ENCODE measurements at regions not wholly inside any gene's neighbourhood (a gene's known extent, or its start where the extent isn't known, plus 50 kb on each side); places are given as distances from the start of the nearest gene placed in this dataset.

- DNase-seq: no peak
These were observed 246.4 kb downstream of the MATN1 start for GRCh38 chr1:30476911-30477459.

GRCh38 chr1:30476476-30476875 lies 246.9 kb downstream of the MATN1 start:
- no peak for DNase-seq

GRCh38 chr1:30475966-30476365 lies 247.4 kb downstream of the MATN1 start:
- DNase-seq: no peak

- DNase-seq: peak in 1 of 2 donors; percentile 6
These were observed 248.2 kb downstream of the MATN1 start for GRCh38 chr1:30475201-30475600.

- peak in 1 of 2 donors; percentile 6 for DNase-seq
These were observed 248.6 kb downstream of the MATN1 start for GRCh38 chr1:30474818-30475200.

- peak in 1 of 2 donors; percentile 8 for DNase-seq
These were observed 249.2 kb downstream of the MATN1 start for GRCh38 chr1:30473922-30474817.

GRCh38 chr1:30472526-30472925 lies 250.9 kb downstream of the MATN1 start:
- no peak for DNase-seq

GRCh38 chr1:30472009-30472408 lies 251.4 kb downstream of the MATN1 start:
- DNase-seq: no peak

GRCh38 chr1:30471307-30471706 lies 252.1 kb downstream of the MATN1 start:
- no peak for DNase-seq

GRCh38 chr1:30469426-30469825 lies 254.0 kb downstream of the MATN1 start:
- DNase-seq: no peak

- DNase-seq: no peak
These were observed 256.3 kb downstream of the MATN1 start for GRCh38 chr1:30467101-30467500.

- DNase-seq: no peak
These were observed 256.8 kb downstream of the MATN1 start for GRCh38 chr1:30466610-30467009.

- no peak for DNase-seq
These were observed 257.4 kb downstream of the MATN1 start for GRCh38 chr1:30466026-30466425.

- DNase-seq: no peak
These were observed 258.3 kb downstream of the MATN1 start for GRCh38 chr1:30465096-30465495.

GRCh38 chr1:30464187-30464617 lies 259.2 kb downstream of the MATN1 start:
- no peak for DNase-seq

- no peak for DNase-seq
These were observed 260.5 kb downstream of the MATN1 start for GRCh38 chr1:30462826-30463425.

- no peak for DNase-seq
These were observed 261.2 kb downstream of the MATN1 start for GRCh38 chr1:30462166-30462565.

- no peak for DNase-seq
These were observed 261.7 kb downstream of the MATN1 start for GRCh38 chr1:30461640-30462039.

GRCh38 chr1:30460661-30461060 lies 262.7 kb downstream of the MATN1 start:
- no peak for DNase-seq

GRCh38 chr1:30458730-30459485 lies 264.5 kb downstream of the MATN1 start:
- peak in 1 of 2 donors; percentile 1 for DNase-seq

GRCh38 chr1:30452925-30453324 lies 270.5 kb downstream of the MATN1 start:
- DNase-seq: no peak

- no peak for DNase-seq
These were observed 271.2 kb downstream of the MATN1 start for GRCh38 chr1:30452170-30452569.

GRCh38 chr1:30451532-30452125 lies 271.8 kb downstream of the MATN1 start:
- DNase-seq: no peak
